Gastroesophageal sphincter (tissue), 4 donors: ENCODE measurements at regions not wholly inside any gene's neighbourhood (a gene's known extent, or its start where the extent isn't known, plus 50 kb on each side); places are given as distances from the start of the nearest gene placed in this dataset.

Experiments
- ATAC-seq: fragments of 150-250 bp; one replicate; pipeline ENCODE4 v1.9.1; 2016; ENCODE audit warnings: mild to moderate bottlenecking, moderate library complexity
- H3K27ac ChIP-seq, 4 donors: fragments of 200-600 bp; sonication (generic) in 3 of 4; 1 replicate in 3 of 4; 2 replicates in 1 of 4; pipeline ENCODE4 v1.5.1; 2016 to 2019
- H3K27me3 ChIP-seq: fragments of 200-600 bp; sonication (generic); one replicate; pipeline ENCODE4 v1.5.1; 2019
- H3K36me3 ChIP-seq, 2 donors: fragments of 200-600 bp; sonication (generic); one replicate each; pipeline ENCODE4 v1.5.1; 2019; ENCODE audit warnings: control low read depth in 1 of 2
- H3K4me1 ChIP-seq, 3 donors: fragments of 200-600 bp; sonication (generic); 1 replicate in 2 of 3; 2 replicates in 1 of 3; pipeline ENCODE4 v1.5.1; 2016 to 2019; ENCODE audit warnings: control low read depth in 2 of 3
- H3K4me3 ChIP-seq, 2 donors: fragments of 200-600 bp; sonication (generic); one replicate each; pipeline ENCODE4 v1.5.1; 2019; ENCODE audit warnings: mild to moderate bottlenecking in 1 of 2, moderate library complexity in 1 of 2
- H3K9me3 ChIP-seq, 3 donors: fragments of 200-600 bp; sonication (generic); one replicate each; pipeline ENCODE4 v1.5.1; 2017 to 2019; ENCODE audit warnings: control low read depth in 2 of 3
- CTCF ChIP-seq, 4 experiments: fragments of 200-600 bp in 2 of 4; fragments of 450-650 bp in 2 of 4; sonication (generic) in 1 of 4; IDR thresholded peaks; one replicate each; pipeline ENCODE4 v1.5.1; 2017 to 2019; ENCODE audit warnings: antibody characterized with exemption in 4 of 4, mild to moderate bottlenecking in 2 of 4, moderate library complexity in 2 of 4
- EP300 ChIP-seq: sonication (generic); formaldehyde crosslinking; IDR thresholded peaks from one replicate; pipeline ENCODE4 v1.6.1; 2017; ENCODE audit warnings: antibody characterized with exemption, mild to moderate bottlenecking
- POLR2A ChIP-seq, 2 donors: fragments of 450-650 bp; IDR thresholded peaks; one replicate each; pipeline ENCODE4 v1.6.1; 2017; ENCODE audit warnings: antibody characterized with exemption in 2 of 2, mild to moderate bottlenecking in 2 of 2, moderate library complexity in 1 of 2
- POLR2AphosphoS5 ChIP-seq: sonication (generic); formaldehyde crosslinking; IDR thresholded peaks from one replicate; pipeline ENCODE4 v1.6.1; 2017; ENCODE audit warnings: antibody characterized with exemption
- WGBS, 2 donors: methylation state at CpG; one replicate each; pipeline ENCODE4 v1.1.5; 2018; ENCODE audit warnings: low coverage in 1 of 2; 5-methylcytosine and 5-hydroxymethylcytosine counted together

GRCh38 chr12:115492553-115492952 is 784.9 kb downstream of the MED13L start:
- no peak overlapping the region for H3K4me3 ChIP-seq
- peaks cover 0 to 7% (median 0%) of the 10 kb centered on the region in 3 donors for H3K9me3 ChIP-seq
- H3K4me1 ChIP-seq, result no peaks in the 10 kb centered on the region
- 100% methylated on average over 1 of the region's 2 CpGs; no CpG with 5 or more reads in 1 of the 2 donors for WGBS, 2 donors
- TF ChIP-seq POLR2AphosphoS5, result no peak
- TF ChIP-seq CTCF (IDR thresholded peaks at IDR 0.05), result no peak
- TF ChIP-seq POLR2A (IDR thresholded peaks at IDR 0.05), result no peak
- TF ChIP-seq EP300, result no peak
- H3K36me3 ChIP-seq, result no peaks in the 10 kb centered on the region
- no peak overlapping the region for H3K27ac ChIP-seq
- no peak for ATAC-seq
- peaks cover 21% of the 10 kb centered on the region for H3K27me3 ChIP-seq

GRCh38 chr12:115491511-115492250 is 785.8 kb downstream of the MED13L start:
- no peak for ATAC-seq
- no peaks in the 10 kb centered on the region for H3K36me3 ChIP-seq
- no peak overlapping the region for H3K27ac ChIP-seq
- H3K4me3 ChIP-seq, result no peak overlapping the region
- peaks cover 22% of the 10 kb centered on the region for H3K27me3 ChIP-seq
- no peaks in the 10 kb centered on the region for H3K4me1 ChIP-seq
- peaks cover 0 to 7% (median 0%) of the 10 kb centered on the region in 3 donors for H3K9me3 ChIP-seq
- 57 to 70% methylated on average over 7 to 8 of the region's 8 CpGs for WGBS, 2 donors
- TF ChIP-seq POLR2AphosphoS5 (no peak), POLR2A (IDR thresholded peaks at IDR 0.05) (no peak)

GRCh38 chr12:115489253-115489652 is 788.2 kb downstream of the MED13L start:
- Histone ChIP-seq H3K4me1 (no peaks in the 10 kb centered on the region), H3K27ac (no peak overlapping the region), H3K27me3 (peaks cover 29% of the 10 kb centered on the region), H3K9me3 (peaks cover 0 to 15% (median 0%) of the 10 kb centered on the region in 3 donors), H3K36me3 (no peaks in the 10 kb centered on the region), H3K4me3 (no peak overlapping the region)
- ATAC-seq, result no peak
- TF ChIP-seq POLR2AphosphoS5 (no peak), CTCF (IDR thresholded peaks at IDR 0.05) (no peak), POLR2A (IDR thresholded peaks at IDR 0.05) (no peak), EP300 (no peak)
- WGBS, 2 donors, result 100% methylated on average over 2 of the region's 8 CpGs; no CpG with 5 or more reads in 1 of the 2 donors

- TF ChIP-seq EP300, result no peak
- no peak for TF ChIP-seq CTCF (IDR thresholded peaks at IDR 0.05)
- no peak for TF ChIP-seq POLR2AphosphoS5
- TF ChIP-seq POLR2A (IDR thresholded peaks at IDR 0.05), result no peak
- 58 to 61% methylated on average over 3 to 5 of the region's 6 CpGs for WGBS, 2 donors
- peaks cover 0 to 10% (median 0%) of the 10 kb centered on the region in 3 donors for H3K9me3 ChIP-seq
- no peaks in the 10 kb centered on the region for H3K36me3 ChIP-seq
- peaks cover 24% of the 10 kb centered on the region for H3K27me3 ChIP-seq
- no peaks in the 10 kb centered on the region for H3K4me1 ChIP-seq
- no peak overlapping the region for H3K27ac ChIP-seq
- no peak for ATAC-seq
- no peak overlapping the region for H3K4me3 ChIP-seq
Observed at GRCh38 chr12:115485967-115486366, 791.5 kb downstream of the MED13L start.

DNA sequence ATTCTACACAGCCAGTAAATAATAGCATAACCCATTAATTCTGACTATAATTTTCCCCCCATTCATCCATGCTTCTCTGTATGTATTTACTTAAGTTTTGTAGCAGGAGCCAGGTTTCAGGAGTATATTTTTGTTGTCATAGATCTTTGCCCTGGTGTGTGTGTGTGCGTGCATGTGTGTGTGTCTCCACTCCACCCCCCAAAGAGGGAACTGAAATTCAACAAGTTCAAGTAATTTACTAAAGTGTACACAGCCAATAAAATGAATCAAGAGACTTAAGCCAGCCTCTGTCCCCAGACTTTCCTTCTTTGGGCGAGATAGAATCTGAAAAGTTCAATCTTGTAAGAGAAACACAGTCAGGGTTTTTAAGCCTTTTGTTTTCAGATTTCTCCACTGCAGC is 792.0 kb downstream of the MED13L start:
- TF ChIP-seq CTCF (IDR thresholded peaks at IDR 0.05) (no peak), EP300 (no peak), POLR2AphosphoS5 (no peak), POLR2A (IDR thresholded peaks at IDR 0.05) (no peak)
- ATAC-seq, result no peak
- H3K4me1 ChIP-seq, result no peaks in the 10 kb centered on the region
- 86 to 100% methylated on average over 1 to 2 of the region's 2 CpGs for whole genome bisulfite sequencing, 2 donors
- no peak overlapping the region for H3K4me3 ChIP-seq
- peaks cover 0 to 10% (median 0%) of the 10 kb centered on the region in 3 donors for H3K9me3 ChIP-seq
- no peak overlapping the region for H3K27ac ChIP-seq
- peaks cover 23% of the 10 kb centered on the region for H3K27me3 ChIP-seq
- no peaks in the 10 kb centered on the region for H3K36me3 ChIP-seq
